HEK293 (cell line): ENCODE measurements at regions not wholly inside any gene's neighbourhood (a gene's known extent, or its start where the extent isn't known, plus 50 kb on each side); places are given as distances from the start of the nearest gene placed in this dataset.

Source experiments
- CTCF ChIA-PET: fragments of 350-600 bp; formaldehyde crosslinking; extraction: SDS; loops from one replicate; lab custom pipeline; 2021; ENCODE audit warnings: antibody characterized with exemption; lab: Yijun Ruan, JAX
- POLR2A ChIA-PET: fragments of 300-600 bp; formaldehyde crosslinking; extraction: SDS; loops from one replicate; lab custom pipeline; 2020; ENCODE audit warnings: antibody characterized with exemption, inconsistent platforms; lab: Yijun Ruan, JAX
- H3K27ac ChIP-seq: fragments of 200-500 bp; sonication (Bioruptor generic); 2 replicates; pipeline ENCODE4 v1.5.1; 2014; ENCODE audit warnings: low read depth, low read length, control low read depth, inconsistent platforms; ENCODE audit errors: extremely low read depth
- H3K36me3 ChIP-seq, 2 experiments: fragments of 200-500 bp in 1 of 2; sonication (Bioruptor generic) in 1 of 2; 1 replicate in 1 of 2; 2 replicates in 1 of 2; pipeline ENCODE4 v1.5.1; 2014 to 2017; ENCODE audit warnings: inconsistent platforms in 2 of 2, low read length in 2 of 2; ENCODE audit not compliant: control insufficient read depth in 2 of 2, insufficient read depth in 1 of 2
- H3K4me1 ChIP-seq: fragments of 200-500 bp; sonication (Bioruptor generic); 2 replicates; pipeline ENCODE4 v1.5.1; 2014; ENCODE audit warnings: mild to moderate bottlenecking, low read length, inconsistent platforms; ENCODE audit not compliant: control insufficient read depth, insufficient read depth
- H3K4me3 ChIP-seq: 2 replicates; pipeline ENCODE4 v1.5.1; 2011; ENCODE audit warnings: low read depth, mild to moderate bottlenecking, control low read depth, low read length, moderate library complexity
- H3K9me3 ChIP-seq: fragments of 200-500 bp; sonication (Bioruptor generic); 2 replicates; pipeline ENCODE4 v1.5.1; 2014; ENCODE audit warnings: low read depth, low read length, inconsistent platforms; ENCODE audit not compliant: control insufficient read depth, insufficient read depth
- ATF2 ChIP-seq: fragments of 450-650 bp; formaldehyde crosslinking; IDR thresholded peaks from 2 replicates; pipeline ENCODE4 v1.5.1; 2016; ENCODE audit warnings: missing biosample characterization, missing genetic modification characterization, low read depth
- GFI1B ChIP-seq: fragments of 450-650 bp; formaldehyde crosslinking; IDR thresholded peaks from 2 replicates; pipeline ENCODE4 v1.5.1; 2016; ENCODE audit warnings: missing biosample characterization, missing genetic modification characterization
- GLIS1 ChIP-seq: fragments of 450-650 bp; formaldehyde crosslinking; IDR thresholded peaks from 2 replicates; pipeline ENCODE4 v1.5.1; 2016; ENCODE audit warnings: missing biosample characterization, missing genetic modification characterization
- INSM2 ChIP-seq: fragments of 450-650 bp; formaldehyde crosslinking; IDR thresholded peaks from 2 replicates; pipeline ENCODE4 v1.5.1; 2016; ENCODE audit warnings: missing biosample characterization, missing genetic modification characterization
- KLF8 ChIP-seq: fragments of 450-650 bp; formaldehyde crosslinking; IDR thresholded peaks from 2 replicates; pipeline ENCODE4 v1.5.1; 2016; ENCODE audit warnings: missing biosample characterization, missing genetic modification characterization
- OVOL3 ChIP-seq: fragments of 450-650 bp; formaldehyde crosslinking; IDR thresholded peaks from 2 replicates; pipeline ENCODE4 v1.5.1; 2016; ENCODE audit warnings: missing biosample characterization, missing genetic modification characterization
- PRDM1 ChIP-seq: fragments of 450-650 bp; formaldehyde crosslinking; IDR thresholded peaks from 2 replicates; pipeline ENCODE4; 2016; ENCODE audit warnings: missing biosample characterization, missing genetic modification characterization
- RBAK ChIP-seq: fragments of 450-650 bp; formaldehyde crosslinking; IDR thresholded peaks from 2 replicates; pipeline ENCODE4 v1.5.1; 2016; ENCODE audit warnings: missing biosample characterization, missing genetic modification characterization
- SP7 ChIP-seq: fragments of 450-650 bp; formaldehyde crosslinking; IDR thresholded peaks from 2 replicates; pipeline ENCODE4 v1.5.1; 2016; ENCODE audit warnings: missing biosample characterization, missing genetic modification characterization
- WT1 ChIP-seq: fragments of 450-650 bp; formaldehyde crosslinking; IDR thresholded peaks from 2 replicates; pipeline ENCODE4 v1.5.1; 2016; ENCODE audit warnings: missing biosample characterization, missing genetic modification characterization
- ZBTB10 ChIP-seq: fragments of 450-650 bp; formaldehyde crosslinking; IDR thresholded peaks from 2 replicates; pipeline ENCODE4 v1.5.1; 2016; ENCODE audit warnings: missing biosample characterization, missing genetic modification characterization
- ZBTB49 ChIP-seq: fragments of 450-650 bp; formaldehyde crosslinking; IDR thresholded peaks from 2 replicates; pipeline ENCODE4 v1.5.1; 2016; ENCODE audit warnings: missing biosample characterization, missing genetic modification characterization, low read depth
- ZBTB8A ChIP-seq: fragments of 450-650 bp; formaldehyde crosslinking; IDR thresholded peaks from 2 replicates; pipeline ENCODE4 v1.5.1; 2016; ENCODE audit warnings: missing biosample characterization, missing genetic modification characterization
- ZFP37 ChIP-seq: fragments of 450-650 bp; formaldehyde crosslinking; IDR thresholded peaks from 2 replicates; pipeline ENCODE4 v1.5.1; 2016; ENCODE audit warnings: missing biosample characterization, missing genetic modification characterization
- ZNF239 ChIP-seq: fragments of 450-650 bp; formaldehyde crosslinking; IDR thresholded peaks from 2 replicates; pipeline ENCODE4 v1.5.1; 2016; ENCODE audit warnings: missing biosample characterization, missing genetic modification characterization
- ZNF302 ChIP-seq: fragments of 450-650 bp; formaldehyde crosslinking; IDR thresholded peaks from 2 replicates; pipeline ENCODE4 v1.5.1; 2016; ENCODE audit warnings: missing biosample characterization, missing genetic modification characterization, low read depth
- ZNF324 ChIP-seq: fragments of 450-650 bp; formaldehyde crosslinking; IDR thresholded peaks from 2 replicates; pipeline ENCODE4 v1.5.1; 2016; ENCODE audit warnings: missing biosample characterization, missing genetic modification characterization
- ZNF404 ChIP-seq: fragments of 450-650 bp; formaldehyde crosslinking; IDR thresholded peaks from 2 replicates; pipeline ENCODE4 v1.5.1; 2017; ENCODE audit warnings: missing biosample characterization, missing genetic modification characterization
- ZNF423 ChIP-seq: fragments of 450-650 bp; formaldehyde crosslinking; IDR thresholded peaks from 2 replicates; pipeline ENCODE4 v1.5.1; 2016; ENCODE audit warnings: missing biosample characterization, missing genetic modification characterization
- ZNF585B ChIP-seq: fragments of 450-650 bp; formaldehyde crosslinking; IDR thresholded peaks from 2 replicates; pipeline ENCODE4 v1.5.1; 2016; ENCODE audit warnings: missing biosample characterization, missing genetic modification characterization
- ZNF596 ChIP-seq: fragments of 450-650 bp; IDR thresholded peaks from 2 replicates; pipeline ENCODE4 v1.5.0; 2018; ENCODE audit warnings: missing biosample characterization, mild to moderate bottlenecking, missing genetic modification characterization, moderate library complexity
- ZNF621 ChIP-seq: fragments of 450-650 bp; formaldehyde crosslinking; IDR thresholded peaks from 2 replicates; pipeline ENCODE4 v1.5.1; 2017; ENCODE audit warnings: missing biosample characterization, missing genetic modification characterization
- ZNF670 ChIP-seq: fragments of 450-650 bp; formaldehyde crosslinking; IDR thresholded peaks from 2 replicates; pipeline ENCODE4 v1.5.1; 2016; ENCODE audit warnings: missing biosample characterization, missing genetic modification characterization, low read depth
- ZNF677 ChIP-seq: fragments of 450-650 bp; IDR thresholded peaks from 2 replicates; pipeline ENCODE4 v1.5.0; 2018; ENCODE audit warnings: missing biosample characterization, mild to moderate bottlenecking, missing genetic modification characterization, moderate library complexity
- ZNF792 ChIP-seq: fragments of 450-650 bp; formaldehyde crosslinking; IDR thresholded peaks from 2 replicates; pipeline ENCODE4 v1.5.1; 2016; ENCODE audit warnings: missing biosample characterization, missing genetic modification characterization
- ZSCAN4 ChIP-seq: fragments of 450-650 bp; formaldehyde crosslinking; IDR thresholded peaks from 2 replicates; pipeline ENCODE4 v1.5.1; 2017; ENCODE audit warnings: missing biosample characterization, missing genetic modification characterization

GRCh38 chr10:53013201-53013810 lies 240.7 kb upstream of the MBL2 start:
- Histone ChIP-seq H3K27ac (no peak overlapping the region), H3K36me3 (no peaks in the 10 kb centered on the region), H3K9me3 (no peaks in the 10 kb centered on the region), H3K4me3 (no peak overlapping the region), H3K4me1 (no peaks in the 10 kb centered on the region)
- ChIA-PET CTCF (interaction anchor here (0.6 kb wide), 1 partner anchor 723 kb away, joined by 4 read pairs; no protein-coding TSS in a partner anchor), POLR2A (no interaction called here)
- no peak for TF ChIP-seq OVOL3
- TF ChIP-seq ATF2 = no peak
- no peak for TF ChIP-seq ZNF324 (tag by site-specific recombination)
- no peak for TF ChIP-seq ZBTB8A (tag by site-specific recombination)
- TF ChIP-seq RBAK (tag by site-specific recombination) = no peak
- no peak for TF ChIP-seq ZBTB49 (tag by site-specific recombination)
- TF ChIP-seq ZNF302 (tag by site-specific recombination) = no peak
- no peak for TF ChIP-seq ZNF677
- TF ChIP-seq ZFP37 (tag by site-specific recombination) = no peak
- no peak for TF ChIP-seq ZNF239 (tag by site-specific recombination)
- no peak for TF ChIP-seq ZNF670 (tag by site-specific recombination)
- no peak for TF ChIP-seq ZNF404 (tag by site-specific recombination)
- TF ChIP-seq GLIS1 (tag by site-specific recombination) = no peak
- no peak for TF ChIP-seq PRDM1

- CTCF ChIA-PET = no interaction called here
- POLR2A ChIA-PET = no interaction called here
- H3K27ac ChIP-seq = no peak overlapping the region
- no peaks in the 10 kb centered on the region for H3K36me3 ChIP-seq
- H3K9me3 ChIP-seq = no peaks in the 10 kb centered on the region
- no peak overlapping the region for H3K4me3 ChIP-seq
- H3K4me1 ChIP-seq = no peaks in the 10 kb centered on the region
- TF ChIP-seq OVOL3 = no peak
- TF ChIP-seq SP7 (tag by site-specific recombination) = no peak
- no peak for TF ChIP-seq GFI1B (tag by site-specific recombination)
- TF ChIP-seq ZSCAN4 (tag by site-specific recombination) = no peak
- no peak for TF ChIP-seq ZNF792 (tag by site-specific recombination)
- TF ChIP-seq WT1 (tag by site-specific recombination) = no peak
- TF ChIP-seq ZNF596 (tag by site-specific recombination) = no peak
- TF ChIP-seq ZBTB10 (tag by site-specific recombination) = no peak
- no peak for TF ChIP-seq ZNF302 (tag by site-specific recombination)
- no peak for TF ChIP-seq KLF8 (tag by site-specific recombination)
- no peak for TF ChIP-seq ZNF423 (tag by site-specific recombination)
- no peak for TF ChIP-seq ZNF239 (tag by site-specific recombination)
- TF ChIP-seq ZNF621 = no peak
- no peak for TF ChIP-seq ZNF585B
- no peak for TF ChIP-seq INSM2
These were observed 237.7 kb upstream of the MBL2 start for GRCh38 chr10:53009961-53010907.
